GM12878 (cell line): ENCODE measurements at regions not wholly inside any gene's neighbourhood (a gene's known extent, or its start where the extent isn't known, plus 50 kb on each side); places are given as distances from the start of the nearest gene placed in this dataset.

Source experiments
- ATAC-seq: fragments of 200-7000 bp; cut with Tn5 transposase; 3 replicates; pipeline ENCODE4 v1.9.1; 2020; ENCODE audit warnings: mild to moderate bottlenecking, moderate library complexity
- BruUV-seq: library from RNA; stranded (reverse); fragments of 400-500 nt; replicated peaks from 2 replicates; lab custom pipeline; 2021; lab: Mats Ljungman, UMichigan
- CTCF ChIA-PET: fragments of 300-600 bp; sonication (Branson Sonifier 250); formaldehyde crosslinking; extraction: SDS; loops from one replicate; lab custom pipeline; 2021; ENCODE audit warnings: inconsistent platforms; lab: Yijun Ruan, JAX
- POLR2A ChIA-PET: fragments of 350-600 bp; formaldehyde crosslinking; extraction: SDS; loops from one replicate; lab custom pipeline; 2021; ENCODE audit warnings: inconsistent platforms; lab: Charles Lee
- RAD21 ChIA-PET: fragments of 300-600 bp; sonication (Branson Sonifier 250); formaldehyde crosslinking; loops from one replicate; lab custom pipeline; 2023; ENCODE audit warnings: antibody characterized with exemption; ENCODE audit not compliant: unreplicated experiment; lab: Charles Lee
- SMC1A ChIA-PET: fragments of 300-600 bp; sonication (Branson Sonifier 250); formaldehyde crosslinking; loops from one replicate; lab custom pipeline; 2023; ENCODE audit not compliant: unreplicated experiment, uncharacterized antibody; lab: Charles Lee
- DNase-seq: peaks from one replicate; pipeline ENCODE4 v3.0.0-alpha.2; 2011; ENCODE audit warnings: low read depth, low spot score
- FAIRE-seq: peaks from 3 replicates; lab custom pipeline; 2011; peaks lifted over from hg19 to GRCh38; lab: Jason Lieb, UNC
- H2AFZ ChIP-seq: 2 replicates; pipeline ENCODE4 v1.6.0; 2011; ENCODE audit warnings: low read depth, low read length, control low read depth; ENCODE audit not compliant: control insufficient read depth
- H3K27ac ChIP-seq: 2 replicates; pipeline ENCODE4 v1.5.1; 2011; ENCODE audit warnings: control low read depth; ENCODE audit not compliant: control insufficient read depth, insufficient read depth
- H3K27me3 ChIP-seq, 2 experiments: replicated peaks in 1 of 2; 2 replicates each; pipeline versions ENCODE4 v1.6.0 to v1.6.1; 2011; ENCODE audit warnings: low read length in 1 of 2; ENCODE audit not compliant: control insufficient read depth in 2 of 2, insufficient read depth in 2 of 2
- H3K36me3 ChIP-seq, 2 experiments: 2 replicates each; pipeline ENCODE4 v1.5.1; 2011; ENCODE audit warnings: low read length in 1 of 2; ENCODE audit not compliant: control insufficient read depth in 2 of 2, insufficient read depth in 2 of 2
- H3K4me1 ChIP-seq: 2 replicates; pipeline ENCODE4 v1.6.1; 2011; ENCODE audit warnings: mild to moderate bottlenecking, low read length, moderate library complexity, mixed read lengths; ENCODE audit not compliant: control insufficient read depth, insufficient read depth
- H3K4me2 ChIP-seq: 2 replicates; pipeline ENCODE4 v1.6.0; 2011; ENCODE audit warnings: control low read depth; ENCODE audit not compliant: control insufficient read depth, insufficient read depth
- H3K4me3 ChIP-seq: fragments of 200-600 bp; sonication (generic); 2 replicates; pipeline ENCODE4 v1.5.1; 2016
- H3K79me2 ChIP-seq: 2 replicates; pipeline ENCODE4 v1.6.0; 2011; ENCODE audit warnings: low read length; ENCODE audit not compliant: control insufficient read depth, insufficient read depth
- H3K9ac ChIP-seq: 2 replicates; pipeline ENCODE4 v1.8.0; 2011; ENCODE audit warnings: low read length, control low read depth, mixed read lengths; ENCODE audit not compliant: control insufficient read depth, insufficient read depth
- H3K9me3 ChIP-seq: replicated peaks from 3 replicates; pipeline ENCODE4 v1.5.1; 2011; ENCODE audit warnings: mild to moderate bottlenecking, low read length; ENCODE audit not compliant: control insufficient read depth, insufficient read depth
- H4K20me1 ChIP-seq: 2 replicates; pipeline ENCODE4 v1.6.0; 2011; ENCODE audit not compliant: control insufficient read depth, insufficient read depth
- BMI1 ChIP-seq: fragments of 450-650 bp; IDR thresholded peaks from 2 replicates; pipeline ENCODE4 v1.6.1; 2016; ENCODE audit warnings: mild to moderate bottlenecking, moderate library complexity, borderline replicate concordance
- BRCA1 ChIP-seq: IDR thresholded peaks from 2 replicates; pipeline ENCODE4 v1.6.1; 2011; ENCODE audit warnings: low read depth, low read length, improper control_type of control experiment
- EP300 ChIP-seq, 2 experiments: fragments of 150-350 bp in 1 of 2; IDR thresholded peaks; 2 replicates each; pipeline ENCODE4 v1.6.1; 2011 to 2012; ENCODE audit warnings: low read depth in 2 of 2, low read length in 2 of 2, borderline replicate concordance in 1 of 2, improper control_type of control experiment in 1 of 2, inconsistent platforms in 1 of 2; ENCODE audit not compliant: control insufficient read depth in 1 of 2
- KLF5 ChIP-seq: fragments of 450-650 bp; IDR thresholded peaks from 2 replicates; pipeline ENCODE4 v1.6.1; 2014; ENCODE audit warnings: mild to moderate bottlenecking; ENCODE audit not compliant: partially characterized antibody
- MTA2 ChIP-seq: fragments of 450-650 bp; IDR thresholded peaks from 2 replicates; pipeline ENCODE4 v1.6.1; 2016; ENCODE audit warnings: low read depth, mild to moderate bottlenecking, moderate library complexity
- NFIC ChIP-seq: IDR thresholded peaks from 2 replicates; pipeline ENCODE4 v1.6.1; 2012; ENCODE audit warnings: low read depth, mild to moderate bottlenecking, inconsistent platforms, low read length, moderate library complexity
- NFXL1 ChIP-seq: fragments of 450-650 bp; IDR thresholded peaks from 2 replicates; pipeline ENCODE4 v1.6.1; 2017; ENCODE audit warnings: antibody characterized with exemption, mild to moderate bottlenecking, borderline replicate concordance
- NR2C1 ChIP-seq: fragments of 450-650 bp; IDR thresholded peaks from 2 replicates; pipeline ENCODE4 v1.6.1; 2017; ENCODE audit warnings: antibody characterized with exemption, mild to moderate bottlenecking, moderate library complexity
- RELA ChIP-seq: fragments of 450-650 bp; IDR thresholded peaks from 2 replicates; pipeline ENCODE4 v1.8.0; 2014; ENCODE audit warnings: borderline replicate concordance; ENCODE audit not compliant: partially characterized antibody
- SMAD1 ChIP-seq: fragments of 450-650 bp; IDR thresholded peaks from 2 replicates; pipeline ENCODE4 v1.6.1; 2018; ENCODE audit warnings: mild to moderate bottlenecking, low read depth; ENCODE audit not compliant: partially characterized antibody
- SUZ12 ChIP-seq: fragments of 200-600 bp; sonication (generic); IDR thresholded peaks from one replicate; pipeline ENCODE4 v1.6.1; 2018; ENCODE audit warnings: antibody characterized with exemption, mild to moderate bottlenecking; ENCODE audit not compliant: unreplicated experiment
- USF1 ChIP-seq: IDR thresholded peaks from 2 replicates; pipeline ENCODE4 v1.6.1; 2011; ENCODE audit warnings: borderline replicate concordance, low read depth, mild to moderate bottlenecking, moderate library complexity, mixed read lengths, low read length; ENCODE audit not compliant: insufficient read depth; ENCODE audit errors: extremely low read length
- ZBED1 ChIP-seq: IDR thresholded peaks from 2 replicates; pipeline ENCODE4 v1.6.1; 2016; ENCODE audit warnings: borderline replicate concordance
- ZBTB33 ChIP-seq: fragments of 450-650 bp; IDR thresholded peaks from 2 replicates; pipeline ENCODE4 v1.6.1; 2017; ENCODE audit warnings: mild to moderate bottlenecking
- ZBTB40 ChIP-seq: fragments of 450-650 bp; IDR thresholded peaks from 2 replicates; pipeline ENCODE4 v1.6.1; 2016; ENCODE audit warnings: mild to moderate bottlenecking, moderate library complexity, borderline replicate concordance
- ZNF622 ChIP-seq: fragments of 450-650 bp; IDR thresholded peaks from 2 replicates; pipeline ENCODE4 v1.6.1; 2017; ENCODE audit warnings: mild to moderate bottlenecking, inconsistent platforms
- WGBS: methylation state at CpG from one replicate; pipeline ENCODE4 v1.1.6; 2016; ENCODE audit warnings: low lambda C conversion rate; ENCODE audit not compliant: insufficient replicate concordance, insufficient coverage; ENCODE audit errors: missing lambda C conversion rate; 5-methylcytosine and 5-hydroxymethylcytosine counted together
- in situ Hi-C: fragments of 300-500 bp; cut with MboI; formaldehyde crosslinking; loops from 9 replicates; pipeline ENCODE4 v1.14.3; 2018; ENCODE audit warnings: mixed read lengths
- intact Hi-C: fragments of 100-400 bp; cut with micrococcal nuclease; formaldehyde crosslinking; loops from one replicate; pipeline ENCODE4 v1.14.2; 2022; ENCODE audit not compliant: unreplicated experiment
- TF ChIP-seq, protein P1 (sequence below): fragments of 450-650 bp; IDR thresholded peaks from 2 replicates; pipeline ENCODE4 v1.6.1; 2016; ENCODE audit warnings: mild to moderate bottlenecking

DNA sequence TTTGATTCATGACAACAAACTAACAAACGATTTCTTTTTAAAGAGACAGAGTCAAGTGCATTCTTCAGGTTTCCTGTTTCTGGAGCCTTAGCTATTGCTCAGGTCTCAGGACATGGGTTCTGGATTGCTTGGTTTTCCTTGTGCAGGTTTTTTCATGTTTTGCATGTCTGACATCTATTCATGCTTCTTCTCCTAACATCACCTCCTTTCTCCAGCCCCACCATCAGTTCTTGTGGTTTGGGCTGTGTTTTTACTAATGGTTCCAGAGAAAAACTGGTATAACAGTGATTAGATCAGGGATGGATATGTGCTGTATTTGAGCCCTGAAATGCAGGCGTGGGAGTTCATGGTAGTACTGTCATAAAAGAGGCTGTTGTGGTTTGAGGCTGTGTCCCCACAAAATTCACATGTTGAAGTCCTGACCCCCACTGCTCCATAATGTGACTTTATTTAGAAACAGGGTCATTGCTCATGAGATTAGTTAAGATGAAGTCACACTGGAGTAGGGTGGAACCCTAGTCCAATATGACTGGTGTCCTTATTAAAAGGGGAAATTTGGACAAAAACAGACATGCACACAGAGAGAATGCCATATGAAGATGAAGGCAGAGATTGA lies 67.9 kb downstream of the IRX6 start:
- Histone ChIP-seq H3K36me3 (no peaks in the 10 kb centered on the region), H3K4me2 (no peak overlapping the region), H3K9ac (no peak overlapping the region), H2AFZ (no peak overlapping the region), H3K27me3 (no peaks in the 10 kb centered on the region), H3K4me1 (no peaks in the 10 kb centered on the region), H3K27ac (no peak overlapping the region), H3K79me2 (no peaks in the 10 kb centered on the region), H3K4me3 (no peak overlapping the region), H3K9me3 (no peaks in the 10 kb centered on the region), H4K20me1 (no peaks in the 10 kb centered on the region; the same call in 1 of the 2 replicates)
- DNase-seq (no peak), ATAC-seq (no peak), FAIRE-seq (no peak)
- WGBS, result 30% methylated on average over 2 of the region's 2 CpGs
- ChIA-PET SMC1A (no interaction called here), CTCF (interaction anchor here (1.3 kb wide), 1 partner anchor 10 kb away, joined by 4 read pairs; no protein-coding TSS in a partner anchor), POLR2A (no interaction called here), RAD21 (no interaction called here)
- in situ Hi-C loops, result no loop called here
- intact Hi-C loops, result no loop called here
- no TSS peak for BruUV-seq
- TF ChIP-seq ZBTB33 (no peak), RELA (no peak), USF1 (no peak), KLF5 (no peak), SMAD1 (no peak), BMI1 (no peak), ZBTB40 (no peak), NFIC (no peak), BRCA1 (no peak), SUZ12 (no peak), ZBED1 (no peak), MTA2 (no peak), EP300 (IDR thresholded peaks at IDR 0.05; ENCODE audit: borderline replicate concordance in 1 of 2, control insufficient read depth in 1 of 2, low read depth in 2 of 2, low read length in 2 of 2) (no peak), ZNF622 (no peak), NR2C1 (no peak), NFXL1 (no peak)
- TF ChIP-seq, protein P1, sequence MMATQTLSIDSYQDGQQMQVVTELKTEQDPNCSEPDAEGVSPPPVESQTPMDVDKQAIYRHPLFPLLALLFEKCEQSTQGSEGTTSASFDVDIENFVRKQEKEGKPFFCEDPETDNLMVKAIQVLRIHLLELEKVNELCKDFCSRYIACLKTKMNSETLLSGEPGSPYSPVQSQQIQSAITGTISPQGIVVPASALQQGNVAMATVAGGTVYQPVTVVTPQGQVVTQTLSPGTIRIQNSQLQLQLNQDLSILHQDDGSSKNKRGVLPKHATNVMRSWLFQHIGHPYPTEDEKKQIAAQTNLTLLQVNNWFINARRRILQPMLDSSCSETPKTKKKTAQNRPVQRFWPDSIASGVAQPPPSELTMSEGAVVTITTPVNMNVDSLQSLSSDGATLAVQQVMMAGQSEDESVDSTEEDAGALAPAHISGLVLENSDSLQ, result no peak
